ENCODE measurements at regions not wholly inside any gene's neighbourhood (a gene's known extent, or its start where the extent isn't known, plus 50 kb on each side); places are given as distances from the start of the nearest gene placed in this dataset.

GRCh38 chr2:189943009-189943408 lies 119.5 kb downstream of the MSTN start:
- no peaks in the 10 kb centered on the region for H3K4me1 ChIP-seq (ENCODE audit: control insufficient read depth, extremely low read depth, insufficient read depth, low read length)
- no peaks in the 10 kb centered on the region for H3K27me3 ChIP-seq (ENCODE audit: control insufficient read depth, insufficient read depth, low read length)
- H3K9me3 ChIP-seq (ENCODE audit: control insufficient read depth, insufficient read depth, low read depth, low read length) = no peaks in the 10 kb centered on the region
- no peak overlapping the region for H3K4me2 ChIP-seq (ENCODE audit: extremely low read depth, insufficient read depth, low read length)
- DNase-seq (ENCODE audit: low read depth in 2 of 2) = no peak
- TF ChIP-seq CTCF (conservative IDR thresholded peaks at IDR 0.05 in 1 of 2, IDR thresholded peaks at IDR 0.05 in 1 of 2; ENCODE audit: low read depth in 1 of 2, low read length in 2 of 2) (no peak), EZH2 (IDR thresholded peaks at IDR 0.05; ENCODE audit: low read length, missing control alignments) (no peak)
- H3K9ac ChIP-seq (ENCODE audit: insufficient read depth, low read length) = no peak overlapping the region
- no peaks in the 10 kb centered on the region for H4K20me1 ChIP-seq (ENCODE audit: control insufficient read depth, extremely low read depth, insufficient read depth, low read length)
- no peaks in the 10 kb centered on the region for H3K79me2 ChIP-seq (ENCODE audit: control insufficient read depth, insufficient read depth, low read length)
- no peak overlapping the region for H3K4me3 ChIP-seq (replicated peaks in 1 of 4; ENCODE audit: control extremely low read depth in 1 of 4, insufficient read depth in 1 of 4, low read depth in 3 of 4, low read length in 4 of 4)
- H2AFZ ChIP-seq (ENCODE audit: low read length) = no peak overlapping the region
- H3K27ac ChIP-seq (ENCODE audit: insufficient read depth, low read length) = no peak overlapping the region
- no peaks in the 10 kb centered on the region for H3K36me3 ChIP-seq (ENCODE audit: control insufficient read depth, insufficient read depth, low read length)

GRCh38 chr2:189940913-189941312 lies 121.6 kb downstream of the MSTN start:
- no peaks in the 10 kb centered on the region for H3K27me3 ChIP-seq (ENCODE audit: control insufficient read depth, insufficient read depth, low read length)
- H3K4me3 ChIP-seq (replicated peaks in 1 of 4; ENCODE audit: control extremely low read depth in 1 of 4, insufficient read depth in 1 of 4, low read depth in 3 of 4, low read length in 4 of 4) = no peak overlapping the region
- no peaks in the 10 kb centered on the region for H4K20me1 ChIP-seq (ENCODE audit: control insufficient read depth, extremely low read depth, insufficient read depth, low read length)
- H3K4me2 ChIP-seq (ENCODE audit: extremely low read depth, insufficient read depth, low read length) = no peak overlapping the region
- H3K27ac ChIP-seq (ENCODE audit: insufficient read depth, low read length) = no peak overlapping the region
- no peak for DNase-seq (ENCODE audit: low read depth in 2 of 2)
- H2AFZ ChIP-seq (ENCODE audit: low read length) = no peak overlapping the region
- no peaks in the 10 kb centered on the region for H3K36me3 ChIP-seq (ENCODE audit: control insufficient read depth, insufficient read depth, low read length)
- H3K9me3 ChIP-seq (ENCODE audit: control insufficient read depth, insufficient read depth, low read depth, low read length) = no peaks in the 10 kb centered on the region
- no peak for TF ChIP-seq CTCF (conservative IDR thresholded peaks at IDR 0.05 in 1 of 2, IDR thresholded peaks at IDR 0.05 in 1 of 2; ENCODE audit: low read depth in 1 of 2, low read length in 2 of 2)
- no peak for TF ChIP-seq EZH2 (IDR thresholded peaks at IDR 0.05; ENCODE audit: low read length, missing control alignments)
- no peak overlapping the region for H3K9ac ChIP-seq (ENCODE audit: insufficient read depth, low read length)
- no peaks in the 10 kb centered on the region for H3K79me2 ChIP-seq (ENCODE audit: control insufficient read depth, insufficient read depth, low read length)
- no peaks in the 10 kb centered on the region for H3K4me1 ChIP-seq (ENCODE audit: control insufficient read depth, extremely low read depth, insufficient read depth, low read length)

- no peak overlapping the region for H3K27ac ChIP-seq (ENCODE audit: insufficient read depth, low read length)
- H2AFZ ChIP-seq (ENCODE audit: low read length) = no peak overlapping the region
- H3K79me2 ChIP-seq (ENCODE audit: control insufficient read depth, insufficient read depth, low read length) = no peaks in the 10 kb centered on the region
- no peak overlapping the region for H3K4me3 ChIP-seq (replicated peaks in 1 of 4; ENCODE audit: control extremely low read depth in 1 of 4, insufficient read depth in 1 of 4, low read depth in 3 of 4, low read length in 4 of 4)
- peak in 1 of 2 donors; percentile 19 for DNase-seq (ENCODE audit: low read depth in 2 of 2)
- H3K27me3 ChIP-seq (ENCODE audit: control insufficient read depth, insufficient read depth, low read length) = no peaks in the 10 kb centered on the region
- TF ChIP-seq CTCF (conservative IDR thresholded peaks at IDR 0.05 in 1 of 2, IDR thresholded peaks at IDR 0.05 in 1 of 2; ENCODE audit: low read depth in 1 of 2, low read length in 2 of 2) (no peak), EZH2 (IDR thresholded peaks at IDR 0.05; ENCODE audit: low read length, missing control alignments) (no peak)
- H3K36me3 ChIP-seq (ENCODE audit: control insufficient read depth, insufficient read depth, low read length) = no peaks in the 10 kb centered on the region
- H3K4me1 ChIP-seq (ENCODE audit: control insufficient read depth, extremely low read depth, insufficient read depth, low read length) = peaks cover 5% of the 10 kb centered on the region
- H3K9me3 ChIP-seq (ENCODE audit: control insufficient read depth, insufficient read depth, low read depth, low read length) = no peaks in the 10 kb centered on the region
- H3K4me2 ChIP-seq (ENCODE audit: extremely low read depth, insufficient read depth, low read length) = no peak overlapping the region
- no peak overlapping the region for H3K9ac ChIP-seq (ENCODE audit: insufficient read depth, low read length)
- no peaks in the 10 kb centered on the region for H4K20me1 ChIP-seq (ENCODE audit: control insufficient read depth, extremely low read depth, insufficient read depth, low read length)
These were observed 124.8 kb downstream of the MSTN start for GRCh38 chr2:189937691-189938090.

Measured in fibroblast of lung (primary cell).